ENCODE measurements at regions not wholly inside any gene's neighbourhood (a gene's known extent, or its start where the extent isn't known, plus 50 kb on each side); places are given as distances from the start of the nearest gene placed in this dataset.
A peak's percentile ranks its signal among the peaks of the same experiment; 100 is the strongest.
"Not testable (repeated sequence)": the region's sequence is repeated elsewhere in the genome, so short reads cannot be mapped to it uniquely, and the experiment has no call there.

DNA sequence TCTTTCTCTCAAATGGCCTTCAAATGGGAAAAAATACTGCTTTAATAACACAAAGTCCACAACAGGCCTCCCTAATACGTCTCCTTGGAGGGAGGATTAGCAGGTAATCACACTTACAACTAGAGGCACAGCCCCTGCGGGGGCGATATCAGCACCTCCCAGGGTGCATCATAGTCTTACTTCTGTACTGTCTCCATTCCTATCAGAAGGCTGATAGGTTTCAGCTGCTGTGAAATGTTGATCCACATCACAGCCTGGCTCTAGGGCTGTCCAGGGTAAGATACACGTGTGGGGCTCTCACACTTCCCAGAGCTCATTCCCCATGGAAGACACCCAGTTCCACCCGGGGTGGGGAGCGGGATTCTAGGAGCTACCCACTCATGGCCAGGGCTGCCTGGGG is 139.1 kb upstream of the SFSWAP start:
- Histone ChIP-seq H3K27me3 (no peaks in the 10 kb centered on the region), H3K27ac (no peak overlapping the region)

DNA sequence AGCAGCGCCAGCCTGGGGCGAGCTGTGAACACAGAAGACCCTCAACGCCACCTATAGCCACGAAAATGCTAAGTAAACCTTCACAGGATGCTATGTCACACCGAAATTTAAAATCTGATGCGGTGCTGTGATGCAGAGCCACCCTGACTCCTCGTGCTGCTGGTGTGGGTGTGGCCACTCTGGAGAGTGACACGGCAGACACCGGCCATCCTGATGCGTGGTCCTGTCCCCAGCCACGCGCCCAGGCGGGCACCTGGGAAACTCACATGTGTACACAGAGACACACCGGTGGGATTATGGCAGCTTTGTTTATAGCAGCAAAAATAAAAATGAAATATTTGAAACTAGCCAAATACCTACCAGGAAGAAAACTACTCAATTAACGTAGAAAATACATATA is 138.3 kb upstream of the SFSWAP start:
- H3K27me3 ChIP-seq: no peaks in the 10 kb centered on the region
- H3K9me3 ChIP-seq (ENCODE audit: low read depth): no peaks in the 10 kb centered on the region
- H3K4me3 ChIP-seq: no peak overlapping the region
- H3K36me3 ChIP-seq: no peaks in the 10 kb centered on the region
- peaks cover 4% of the 10 kb centered on the region for H3K4me1 ChIP-seq (ENCODE audit: low read depth)
- TF ChIP-seq, protein P1, sequence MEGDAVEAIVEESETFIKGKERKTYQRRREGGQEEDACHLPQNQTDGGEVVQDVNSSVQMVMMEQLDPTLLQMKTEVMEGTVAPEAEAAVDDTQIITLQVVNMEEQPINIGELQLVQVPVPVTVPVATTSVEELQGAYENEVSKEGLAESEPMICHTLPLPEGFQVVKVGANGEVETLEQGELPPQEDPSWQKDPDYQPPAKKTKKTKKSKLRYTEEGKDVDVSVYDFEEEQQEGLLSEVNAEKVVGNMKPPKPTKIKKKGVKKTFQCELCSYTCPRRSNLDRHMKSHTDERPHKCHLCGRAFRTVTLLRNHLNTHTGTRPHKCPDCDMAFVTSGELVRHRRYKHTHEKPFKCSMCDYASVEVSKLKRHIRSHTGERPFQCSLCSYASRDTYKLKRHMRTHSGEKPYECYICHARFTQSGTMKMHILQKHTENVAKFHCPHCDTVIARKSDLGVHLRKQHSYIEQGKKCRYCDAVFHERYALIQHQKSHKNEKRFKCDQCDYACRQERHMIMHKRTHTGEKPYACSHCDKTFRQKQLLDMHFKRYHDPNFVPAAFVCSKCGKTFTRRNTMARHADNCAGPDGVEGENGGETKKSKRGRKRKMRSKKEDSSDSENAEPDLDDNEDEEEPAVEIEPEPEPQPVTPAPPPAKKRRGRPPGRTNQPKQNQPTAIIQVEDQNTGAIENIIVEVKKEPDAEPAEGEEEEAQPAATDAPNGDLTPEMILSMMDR (IDR thresholded peaks at IDR 0.05; ENCODE audit: low read depth, low read length): no peak
- DNase-seq (ENCODE audit: low read depth in 1 of 2, low spot score in 1 of 2): no peak
- H3K27ac ChIP-seq: no peak overlapping the region

More for the DNA sequence above, 139.1 kb upstream of the SFSWAP start:
- H3K36me3 ChIP-seq: no peaks in the 10 kb centered on the region
- no peak for DNase-seq (ENCODE audit: low read depth in 1 of 2, low spot score in 1 of 2)
- H3K9me3 ChIP-seq (ENCODE audit: low read depth): no peaks in the 10 kb centered on the region
- no peak overlapping the region for H3K4me3 ChIP-seq
- TF ChIP-seq, protein P1 (IDR thresholded peaks at IDR 0.05; ENCODE audit: low read depth, low read length): no peak
- H3K4me1 ChIP-seq (ENCODE audit: low read depth): peaks cover 4% of the 10 kb centered on the region

DNA sequence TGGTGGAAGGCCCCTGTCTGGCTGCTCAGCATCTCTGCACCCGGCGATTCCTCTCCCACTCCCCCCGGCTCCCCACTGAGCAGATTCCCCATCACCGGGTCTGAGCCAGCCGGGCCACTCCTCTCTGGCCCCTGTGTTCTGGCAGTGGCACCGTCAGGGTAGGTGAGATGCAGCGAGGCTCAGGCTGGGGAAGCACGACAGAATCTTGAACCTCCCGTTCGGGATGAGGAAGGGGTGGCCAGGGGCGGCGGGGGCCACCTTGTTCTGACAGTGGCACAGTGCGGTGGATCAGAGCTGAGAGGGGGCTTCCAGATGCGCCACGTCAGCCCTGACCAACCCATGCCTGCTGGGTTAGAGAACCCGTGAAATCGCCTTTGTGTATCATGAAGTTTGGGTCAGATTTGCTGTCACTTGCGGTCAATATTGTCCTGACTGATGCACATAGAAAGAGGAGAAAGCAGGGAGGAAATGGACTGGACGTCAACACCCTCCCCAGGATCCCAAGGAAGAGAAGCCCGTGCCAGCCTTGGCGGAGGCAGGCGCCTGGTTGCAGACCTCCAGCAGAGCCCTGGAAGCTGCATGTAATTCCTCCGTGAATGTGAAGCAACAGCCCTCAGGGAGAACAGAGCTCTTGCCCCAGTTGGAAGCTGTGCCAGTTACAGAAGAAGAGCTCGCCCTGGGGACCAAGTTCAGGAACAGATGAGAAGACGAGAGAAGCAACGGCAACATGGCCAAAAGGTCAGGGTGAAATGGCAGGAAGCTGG is 137.1 kb upstream of the SFSWAP start:
- TF ChIP-seq, protein P1 (IDR thresholded peaks at IDR 0.05; ENCODE audit: low read depth, low read length): no peak
- Histone ChIP-seq H3K4me1 (ENCODE audit: low read depth) (peaks cover 7% of the 10 kb centered on the region), H3K36me3 (no peaks in the 10 kb centered on the region), H3K9me3 (ENCODE audit: low read depth) (no peaks in the 10 kb centered on the region), H3K27ac (no peak overlapping the region), H3K27me3 (no peaks in the 10 kb centered on the region), H3K4me3 (no peak overlapping the region)
- DNase-seq (ENCODE audit: low read depth in 1 of 2, low spot score in 1 of 2): no peak

DNA sequence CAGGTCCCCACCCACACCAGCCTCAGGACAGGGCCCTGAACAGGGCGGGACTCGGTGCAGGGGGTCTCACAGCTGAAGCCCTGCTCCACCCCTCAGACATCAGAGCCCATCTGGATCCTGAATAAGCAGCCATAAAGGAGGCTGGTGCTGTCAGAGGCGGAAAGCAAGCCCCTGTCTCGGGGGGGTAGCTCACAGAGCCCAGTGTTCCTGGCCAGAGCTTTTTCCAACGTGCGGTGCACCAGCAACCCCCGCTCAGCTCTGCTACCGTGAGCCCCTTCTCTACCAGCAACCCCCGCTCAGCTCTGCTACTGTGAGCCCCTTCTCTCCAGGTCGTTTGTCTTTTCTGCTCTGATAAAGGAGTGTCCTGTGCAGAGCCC is 136.5 kb upstream of the SFSWAP start:
- no peak overlapping the region for H3K27ac ChIP-seq
- TF ChIP-seq, protein P1 (IDR thresholded peaks at IDR 0.05; ENCODE audit: low read depth, low read length): no peak
- H3K4me1 ChIP-seq (ENCODE audit: low read depth): peaks cover 9% of the 10 kb centered on the region
- no peaks in the 10 kb centered on the region for H3K27me3 ChIP-seq
- no peak for DNase-seq (ENCODE audit: low read depth in 1 of 2, low spot score in 1 of 2)
- H3K9me3 ChIP-seq (ENCODE audit: low read depth): no peaks in the 10 kb centered on the region
- no peaks in the 10 kb centered on the region for H3K36me3 ChIP-seq
- H3K4me3 ChIP-seq: no peak overlapping the region

DNA sequence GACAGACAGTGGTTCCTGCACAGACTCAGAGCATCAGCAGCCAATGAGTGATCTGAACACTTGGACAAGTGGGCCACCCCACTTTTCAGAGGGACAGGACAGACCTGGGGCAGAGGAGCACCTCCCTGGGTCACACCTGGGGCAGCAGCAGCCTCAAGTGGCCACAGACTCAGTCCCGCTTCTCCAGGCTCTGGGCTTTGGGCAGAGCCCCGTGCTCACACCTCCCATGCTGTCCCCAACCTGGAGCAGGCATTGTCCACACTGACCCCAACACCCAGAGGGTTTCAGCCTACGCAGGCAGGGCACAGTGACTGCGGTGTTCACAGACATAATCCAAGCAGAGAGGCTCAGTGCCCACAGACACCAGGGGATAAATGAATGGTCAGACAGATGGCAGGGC is 135.5 kb upstream of the SFSWAP start:
- no peaks in the 10 kb centered on the region for H3K9me3 ChIP-seq (ENCODE audit: low read depth)
- DNase-seq (ENCODE audit: low read depth in 1 of 2, low spot score in 1 of 2): no peak

DNA sequence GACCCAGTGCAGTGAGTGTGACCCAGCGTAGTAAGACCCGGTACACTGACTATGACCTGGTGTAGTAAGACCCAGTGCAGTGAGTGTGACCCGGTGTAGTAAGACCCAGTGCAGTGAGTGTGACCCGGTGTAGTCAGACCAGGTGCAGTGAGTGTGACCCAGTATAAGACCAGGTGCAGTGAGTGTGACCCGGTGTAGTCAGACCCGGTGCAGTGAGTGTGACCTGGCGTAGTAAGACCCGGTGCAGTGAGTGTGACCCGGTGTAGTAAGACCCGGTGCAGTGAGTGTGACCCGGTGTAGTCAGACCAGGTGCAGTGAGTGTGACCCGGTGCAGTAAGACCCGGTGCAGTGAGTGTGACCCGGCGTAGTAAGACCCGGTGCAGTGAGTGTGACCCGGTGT is 134.2 kb upstream of the SFSWAP start:
- not testable (repeated sequence) for H3K9me3 ChIP-seq (ENCODE audit: low read depth); H3K36me3 ChIP-seq; H3K4me1 ChIP-seq (ENCODE audit: low read depth); H3K4me3 ChIP-seq; H3K27me3 ChIP-seq; H3K27ac ChIP-seq
- DNase-seq (ENCODE audit: low read depth in 1 of 2, low spot score in 1 of 2): peak in 1 of 2 donors; percentile 1

More for the DNA sequence above, 135.5 kb upstream of the SFSWAP start:
- Histone ChIP-seq H3K36me3 (no peaks in the 10 kb centered on the region), H3K27ac (no peak overlapping the region), H3K4me3 (no peak overlapping the region), H3K4me1 (ENCODE audit: low read depth) (peaks cover 9% of the 10 kb centered on the region), H3K27me3 (no peaks in the 10 kb centered on the region)
- TF ChIP-seq, protein P1 (IDR thresholded peaks at IDR 0.05; ENCODE audit: low read depth, low read length): no peak
